WTC11 (cell line): ENCODE measurements at regions not wholly inside any gene's neighbourhood (a gene's known extent, or its start where the extent isn't known, plus 50 kb on each side); places are given as distances from the start of the nearest gene placed in this dataset.

Source experiments
- MAX ChIP-seq: sonication (generic); formaldehyde crosslinking; IDR thresholded peaks from 2 replicates; pipeline ENCODE4 v1.8.0; 2022; ENCODE audit warnings: mild to moderate bottlenecking, missing genetic modification reagents
- SMAD3 ChIP-seq: sonication (generic); formaldehyde crosslinking; IDR thresholded peaks from 2 replicates; pipeline ENCODE4 v1.8.0; 2022; ENCODE audit warnings: missing genetic modification reagents, mild to moderate bottlenecking, borderline replicate concordance
- TEAD1 ChIP-seq: sonication (generic); formaldehyde crosslinking; IDR thresholded peaks from 2 replicates; pipeline ENCODE4 v1.8.0; 2022; ENCODE audit warnings: mild to moderate bottlenecking, missing genetic modification reagents
- ZNF416 ChIP-seq: fragments of 250-450 bp; sonication (Bioruptor Pico); IDR thresholded peaks from 2 replicates; pipeline ENCODE4 v1.9.0; 2021; ENCODE audit warnings: mild to moderate bottlenecking, inconsistent platforms
- TF ChIP-seq, protein P1 (sequence below): sonication (generic); formaldehyde crosslinking; IDR thresholded peaks from 2 replicates; pipeline ENCODE4 v1.8.1; 2022; ENCODE audit warnings: mild to moderate bottlenecking, missing genetic modification reagents, moderate library complexity, borderline replicate concordance
- TF ChIP-seq, protein P2 (sequence below): sonication (generic); formaldehyde crosslinking; IDR thresholded peaks from 2 replicates; pipeline ENCODE4 v1.8.0; 2022; ENCODE audit warnings: mild to moderate bottlenecking, missing genetic modification reagents
- TF ChIP-seq, protein P3 (sequence below): fragments of 200-600 bp; IDR thresholded peaks from 2 replicates; pipeline ENCODE4 v1.8.0; 2022; ENCODE audit warnings: antibody characterized with exemption
- TF ChIP-seq, protein P4 (sequence below): sonication (generic); formaldehyde crosslinking; IDR thresholded peaks from 2 replicates; pipeline ENCODE4 v1.8.1; 2023; ENCODE audit warnings: mild to moderate bottlenecking, missing genetic modification reagents, moderate library complexity

DNA sequence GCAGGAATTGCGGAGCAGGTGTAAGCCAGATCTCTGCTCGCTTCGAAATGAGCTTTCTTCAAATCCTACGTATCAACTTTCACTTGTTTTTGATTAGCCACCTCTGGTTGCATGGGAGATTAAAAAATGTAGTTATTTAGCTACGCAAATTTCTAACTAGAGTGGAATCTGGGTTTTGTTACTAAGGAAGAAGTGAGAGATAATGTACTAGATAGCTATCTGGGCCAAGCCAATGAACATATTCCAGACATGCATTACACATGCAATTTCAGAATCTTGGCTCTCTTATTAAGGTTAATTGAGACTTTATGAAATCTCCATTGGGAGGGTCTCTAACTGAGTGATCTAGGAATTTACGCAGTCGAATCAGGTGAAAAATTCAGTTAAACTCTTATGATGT is 765.7 kb downstream of the DIPK2A start:
- TF ChIP-seq, protein P1, sequence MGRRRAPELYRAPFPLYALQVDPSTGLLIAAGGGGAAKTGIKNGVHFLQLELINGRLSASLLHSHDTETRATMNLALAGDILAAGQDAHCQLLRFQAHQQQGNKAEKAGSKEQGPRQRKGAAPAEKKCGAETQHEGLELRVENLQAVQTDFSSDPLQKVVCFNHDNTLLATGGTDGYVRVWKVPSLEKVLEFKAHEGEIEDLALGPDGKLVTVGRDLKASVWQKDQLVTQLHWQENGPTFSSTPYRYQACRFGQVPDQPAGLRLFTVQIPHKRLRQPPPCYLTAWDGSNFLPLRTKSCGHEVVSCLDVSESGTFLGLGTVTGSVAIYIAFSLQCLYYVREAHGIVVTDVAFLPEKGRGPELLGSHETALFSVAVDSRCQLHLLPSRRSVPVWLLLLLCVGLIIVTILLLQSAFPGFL (CRISPR knock-in tag), result no peak
- TF ChIP-seq, protein P2, sequence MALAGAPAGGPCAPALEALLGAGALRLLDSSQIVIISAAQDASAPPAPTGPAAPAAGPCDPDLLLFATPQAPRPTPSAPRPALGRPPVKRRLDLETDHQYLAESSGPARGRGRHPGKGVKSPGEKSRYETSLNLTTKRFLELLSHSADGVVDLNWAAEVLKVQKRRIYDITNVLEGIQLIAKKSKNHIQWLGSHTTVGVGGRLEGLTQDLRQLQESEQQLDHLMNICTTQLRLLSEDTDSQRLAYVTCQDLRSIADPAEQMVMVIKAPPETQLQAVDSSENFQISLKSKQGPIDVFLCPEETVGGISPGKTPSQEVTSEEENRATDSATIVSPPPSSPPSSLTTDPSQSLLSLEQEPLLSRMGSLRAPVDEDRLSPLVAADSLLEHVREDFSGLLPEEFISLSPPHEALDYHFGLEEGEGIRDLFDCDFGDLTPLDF (CRISPR knock-in tag), result no peak
- TF ChIP-seq, protein P3, sequence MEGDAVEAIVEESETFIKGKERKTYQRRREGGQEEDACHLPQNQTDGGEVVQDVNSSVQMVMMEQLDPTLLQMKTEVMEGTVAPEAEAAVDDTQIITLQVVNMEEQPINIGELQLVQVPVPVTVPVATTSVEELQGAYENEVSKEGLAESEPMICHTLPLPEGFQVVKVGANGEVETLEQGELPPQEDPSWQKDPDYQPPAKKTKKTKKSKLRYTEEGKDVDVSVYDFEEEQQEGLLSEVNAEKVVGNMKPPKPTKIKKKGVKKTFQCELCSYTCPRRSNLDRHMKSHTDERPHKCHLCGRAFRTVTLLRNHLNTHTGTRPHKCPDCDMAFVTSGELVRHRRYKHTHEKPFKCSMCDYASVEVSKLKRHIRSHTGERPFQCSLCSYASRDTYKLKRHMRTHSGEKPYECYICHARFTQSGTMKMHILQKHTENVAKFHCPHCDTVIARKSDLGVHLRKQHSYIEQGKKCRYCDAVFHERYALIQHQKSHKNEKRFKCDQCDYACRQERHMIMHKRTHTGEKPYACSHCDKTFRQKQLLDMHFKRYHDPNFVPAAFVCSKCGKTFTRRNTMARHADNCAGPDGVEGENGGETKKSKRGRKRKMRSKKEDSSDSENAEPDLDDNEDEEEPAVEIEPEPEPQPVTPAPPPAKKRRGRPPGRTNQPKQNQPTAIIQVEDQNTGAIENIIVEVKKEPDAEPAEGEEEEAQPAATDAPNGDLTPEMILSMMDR, result no peak
- TF ChIP-seq, protein P4, sequence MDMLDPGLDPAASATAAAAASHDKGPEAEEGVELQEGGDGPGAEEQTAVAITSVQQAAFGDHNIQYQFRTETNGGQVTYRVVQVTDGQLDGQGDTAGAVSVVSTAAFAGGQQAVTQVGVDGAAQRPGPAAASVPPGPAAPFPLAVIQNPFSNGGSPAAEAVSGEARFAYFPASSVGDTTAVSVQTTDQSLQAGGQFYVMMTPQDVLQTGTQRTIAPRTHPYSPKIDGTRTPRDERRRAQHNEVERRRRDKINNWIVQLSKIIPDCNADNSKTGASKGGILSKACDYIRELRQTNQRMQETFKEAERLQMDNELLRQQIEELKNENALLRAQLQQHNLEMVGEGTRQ, result no peak
- TF ChIP-seq TEAD1 (no peak), MAX (CRISPR knock-in tag) (no peak), SMAD3 (CRISPR knock-in tag) (no peak), ZNF416 (CRISPR knock-in tag) (no peak)
